HG03469 (cell line): ENCODE measurements at regions not wholly inside any gene's neighbourhood (a gene's known extent, or its start where the extent isn't known, plus 50 kb on each side); places are given as distances from the start of the nearest gene placed in this dataset.

ENCODE experiments used
- ATAC-seq: cut with Tn5 transposase; IDR thresholded peaks from one replicate; pipeline ENCODE4 v1.9.1; 2021; ENCODE audit warnings: mild to moderate bottlenecking, moderate library complexity, moderate number of reproducible peaks; ENCODE audit not compliant: unreplicated experiment

GRCh38 chrX:22325096-22325495 is 52.4 kb downstream of the CBLL2 start:
- no peak for ATAC-seq

GRCh38 chrX:22329783-22330182 is 57.1 kb downstream of the CBLL2 start:
- no peak for ATAC-seq

- ATAC-seq, result no peak
Observed at GRCh38 chrX:22338740-22339139, 66.0 kb downstream of the CBLL2 start.

GRCh38 chrX:22339459-22339858 is 66.7 kb downstream of the CBLL2 start:
- no peak for ATAC-seq

GRCh38 chrX:22340022-22340616 is 67.4 kb downstream of the CBLL2 start:
- no peak for ATAC-seq

GRCh38 chrX:22343192-22343591 is 70.5 kb downstream of the CBLL2 start:
- no peak for ATAC-seq

- ATAC-seq, result no peak
Observed at GRCh38 chrX:22345884-22346283, 73.2 kb downstream of the CBLL2 start.

GRCh38 chrX:22347491-22347890 is 74.8 kb downstream of the CBLL2 start:
- no peak for ATAC-seq

- no peak for ATAC-seq
Observed at GRCh38 chrX:22349116-22349515, 76.4 kb downstream of the CBLL2 start.

GRCh38 chrX:22351076-22351475 is 78.4 kb downstream of the CBLL2 start:
- no peak for ATAC-seq

- ATAC-seq, result no peak
Observed at GRCh38 chrX:22351966-22352365, 79.3 kb downstream of the CBLL2 start.

- no peak for ATAC-seq
Observed at GRCh38 chrX:22357621-22358020, 84.9 kb downstream of the CBLL2 start.

- ATAC-seq, result no peak
Observed at GRCh38 chrX:22360129-22360528, 87.4 kb downstream of the CBLL2 start.

- no peak for ATAC-seq
Observed at GRCh38 chrX:22365460-22365859, 92.7 kb downstream of the CBLL2 start.

GRCh38 chrX:22366166-22366702 is 93.5 kb downstream of the CBLL2 start:
- no peak for ATAC-seq

GRCh38 chrX:22366906-22367305 is 94.2 kb downstream of the CBLL2 start:
- no peak for ATAC-seq

- ATAC-seq, result no peak
Observed at GRCh38 chrX:22373094-22373493, 100.4 kb downstream of the CBLL2 start.

GRCh38 chrX:22373766-22374165 is 101.1 kb downstream of the CBLL2 start:
- no peak for ATAC-seq

- ATAC-seq, result no peak
Observed at GRCh38 chrX:22376369-22376768, 103.7 kb downstream of the CBLL2 start.

- ATAC-seq, result no peak
Observed at GRCh38 chrX:22378296-22378695, 105.6 kb downstream of the CBLL2 start.

GRCh38 chrX:22383988-22384387 is 111.3 kb downstream of the CBLL2 start:
- no peak for ATAC-seq

GRCh38 chrX:22389556-22390179 is 117.0 kb downstream of the CBLL2 start:
- no peak for ATAC-seq
